Neutrophil (primary cell): ENCODE measurements at regions not wholly inside any gene's neighbourhood (a gene's known extent, or its start where the extent isn't known, plus 50 kb on each side); places are given as distances from the start of the nearest gene placed in this dataset.

ENCODE experiments used
- H3K27ac ChIP-seq: fragments of 200-600 bp; sonication (generic); 2 replicates; pipeline ENCODE4 v1.5.1; 2016; ENCODE audit warnings: mild to moderate bottlenecking, moderate library complexity
- H3K27me3 ChIP-seq: fragments of 200-600 bp; sonication (generic); 2 replicates; pipeline ENCODE4 v1.6.0; 2016; ENCODE audit warnings: mild to moderate bottlenecking
- H3K36me3 ChIP-seq: fragments of 200-600 bp; sonication (generic); 2 replicates; pipeline ENCODE4 v1.5.1; 2017
- H3K4me1 ChIP-seq, 2 experiments: fragments of 200-600 bp in 1 of 2; sonication (generic) in 1 of 2; 1 replicate in 1 of 2; 2 replicates in 1 of 2; pipeline versions ENCODE4 v1.5.1 to v1.6.1; 2013 to 2016; ENCODE audit warnings: low read depth in 1 of 2, low read length in 1 of 2, mild to moderate bottlenecking in 1 of 2, moderate library complexity in 1 of 2; ENCODE audit not compliant: control insufficient read depth in 1 of 2, insufficient read depth in 1 of 2
- H3K4me3 ChIP-seq, 2 experiments: fragments of 200-600 bp in 1 of 2; sonication (generic) in 1 of 2; 1 replicate in 1 of 2; 2 replicates in 1 of 2; pipeline ENCODE4 v1.5.1; 2013 to 2016; ENCODE audit warnings: low read depth in 1 of 2, low read length in 1 of 2, mild to moderate bottlenecking in 1 of 2, moderate library complexity in 1 of 2
- H3K9me3 ChIP-seq: fragments of 200-600 bp; sonication (generic); 2 replicates; pipeline ENCODE4 v1.5.1; 2016
- TF ChIP-seq, protein P1 (sequence below): fragments of 200-600 bp; sonication (generic); IDR thresholded peaks from 2 replicates; pipeline ENCODE4 v1.5.1; 2016; ENCODE audit warnings: antibody characterized with exemption

DNA sequence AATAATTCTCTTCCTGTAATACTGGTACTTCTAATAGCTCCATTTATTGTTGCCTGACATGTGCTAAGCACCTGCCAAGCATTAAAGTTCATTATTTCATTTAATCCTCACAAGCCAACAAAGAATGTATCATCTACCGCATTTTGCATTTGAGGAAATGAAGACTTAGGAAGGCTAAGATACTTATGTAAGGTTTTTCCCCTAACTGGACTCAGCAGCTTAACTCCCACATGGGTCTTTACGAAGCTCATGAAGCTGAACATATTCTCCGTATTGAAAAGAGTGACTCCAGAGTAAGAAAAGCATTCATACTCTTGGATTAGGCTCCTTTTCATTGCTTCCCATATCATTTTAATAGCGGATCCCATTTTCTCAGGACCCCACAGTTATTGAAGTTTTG is 155.7 kb upstream of the TMEM72 start:
- no peaks in the 10 kb centered on the region for H3K4me1 ChIP-seq
- no peaks in the 10 kb centered on the region for H3K9me3 ChIP-seq
- H3K4me3 ChIP-seq = no peak overlapping the region
- no peak overlapping the region for H3K27ac ChIP-seq
- no peaks in the 10 kb centered on the region for H3K27me3 ChIP-seq
- TF ChIP-seq, protein P1, sequence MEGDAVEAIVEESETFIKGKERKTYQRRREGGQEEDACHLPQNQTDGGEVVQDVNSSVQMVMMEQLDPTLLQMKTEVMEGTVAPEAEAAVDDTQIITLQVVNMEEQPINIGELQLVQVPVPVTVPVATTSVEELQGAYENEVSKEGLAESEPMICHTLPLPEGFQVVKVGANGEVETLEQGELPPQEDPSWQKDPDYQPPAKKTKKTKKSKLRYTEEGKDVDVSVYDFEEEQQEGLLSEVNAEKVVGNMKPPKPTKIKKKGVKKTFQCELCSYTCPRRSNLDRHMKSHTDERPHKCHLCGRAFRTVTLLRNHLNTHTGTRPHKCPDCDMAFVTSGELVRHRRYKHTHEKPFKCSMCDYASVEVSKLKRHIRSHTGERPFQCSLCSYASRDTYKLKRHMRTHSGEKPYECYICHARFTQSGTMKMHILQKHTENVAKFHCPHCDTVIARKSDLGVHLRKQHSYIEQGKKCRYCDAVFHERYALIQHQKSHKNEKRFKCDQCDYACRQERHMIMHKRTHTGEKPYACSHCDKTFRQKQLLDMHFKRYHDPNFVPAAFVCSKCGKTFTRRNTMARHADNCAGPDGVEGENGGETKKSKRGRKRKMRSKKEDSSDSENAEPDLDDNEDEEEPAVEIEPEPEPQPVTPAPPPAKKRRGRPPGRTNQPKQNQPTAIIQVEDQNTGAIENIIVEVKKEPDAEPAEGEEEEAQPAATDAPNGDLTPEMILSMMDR = no peak
- H3K36me3 ChIP-seq = no peaks in the 10 kb centered on the region

DNA sequence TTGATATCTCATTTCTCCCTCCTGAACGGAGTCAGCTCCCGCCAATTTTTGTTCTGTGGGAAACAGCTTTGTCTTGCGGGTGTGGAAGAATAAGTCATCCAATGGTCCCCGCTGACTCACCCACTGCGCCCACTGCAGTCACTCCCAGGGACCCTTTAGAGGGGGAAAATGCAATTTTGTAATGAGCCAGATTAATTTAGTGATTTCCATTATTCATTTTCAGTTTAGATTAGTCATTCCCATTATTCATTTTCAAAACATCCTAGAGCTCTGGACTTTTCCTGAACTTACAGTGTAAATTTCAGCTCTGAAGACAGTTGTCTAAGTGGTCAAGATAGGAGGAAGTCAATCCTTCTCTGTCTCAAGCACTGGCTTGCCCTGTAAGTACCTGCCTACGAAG is 154.9 kb upstream of the TMEM72 start:
- no peaks in the 10 kb centered on the region for H3K9me3 ChIP-seq
- H3K4me1 ChIP-seq = no peaks in the 10 kb centered on the region
- H3K36me3 ChIP-seq = no peaks in the 10 kb centered on the region
- no peak overlapping the region for H3K27ac ChIP-seq
- no peaks in the 10 kb centered on the region for H3K27me3 ChIP-seq
- TF ChIP-seq, protein P1 = no peak
- no peak overlapping the region for H3K4me3 ChIP-seq

DNA sequence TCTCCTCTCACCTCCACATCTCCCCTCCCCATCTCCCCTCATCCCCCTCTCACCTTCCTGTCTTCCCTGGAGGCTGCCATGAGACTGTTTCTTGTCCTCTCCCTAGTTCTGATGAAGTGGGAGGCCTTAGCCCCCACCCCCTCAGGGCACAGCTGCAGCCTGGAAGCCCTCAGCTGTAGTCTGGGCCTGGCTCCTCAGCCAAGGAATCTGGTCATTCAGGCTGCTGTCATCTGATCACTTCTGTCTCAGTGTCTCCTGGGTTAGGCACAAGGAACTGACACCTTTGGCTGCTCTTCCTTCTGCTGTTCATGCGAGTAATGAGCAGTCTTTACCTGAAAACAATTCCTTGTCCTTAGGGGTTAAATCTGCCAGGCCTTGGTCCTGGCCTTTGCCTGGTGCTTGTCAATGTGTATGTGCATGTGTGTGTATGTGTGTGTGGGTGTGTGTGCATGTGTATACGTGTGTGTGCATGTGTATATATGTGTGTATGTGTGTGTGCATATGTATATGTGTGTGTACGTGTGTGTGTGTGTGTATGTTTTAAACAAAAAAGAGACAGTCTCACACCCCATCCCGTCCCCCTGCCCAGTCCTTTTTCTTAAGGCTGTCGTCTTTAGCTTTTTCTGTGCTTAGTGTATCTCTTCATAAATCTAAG is 153.5 kb upstream of the TMEM72 start:
- H3K9me3 ChIP-seq = no peaks in the 10 kb centered on the region
- H3K4me3 ChIP-seq = no peak overlapping the region
- TF ChIP-seq, protein P1 = no peak
- no peaks in the 10 kb centered on the region for H3K4me1 ChIP-seq
- H3K36me3 ChIP-seq = no peaks in the 10 kb centered on the region
- no peaks in the 10 kb centered on the region for H3K27me3 ChIP-seq
- no peak overlapping the region for H3K27ac ChIP-seq

DNA sequence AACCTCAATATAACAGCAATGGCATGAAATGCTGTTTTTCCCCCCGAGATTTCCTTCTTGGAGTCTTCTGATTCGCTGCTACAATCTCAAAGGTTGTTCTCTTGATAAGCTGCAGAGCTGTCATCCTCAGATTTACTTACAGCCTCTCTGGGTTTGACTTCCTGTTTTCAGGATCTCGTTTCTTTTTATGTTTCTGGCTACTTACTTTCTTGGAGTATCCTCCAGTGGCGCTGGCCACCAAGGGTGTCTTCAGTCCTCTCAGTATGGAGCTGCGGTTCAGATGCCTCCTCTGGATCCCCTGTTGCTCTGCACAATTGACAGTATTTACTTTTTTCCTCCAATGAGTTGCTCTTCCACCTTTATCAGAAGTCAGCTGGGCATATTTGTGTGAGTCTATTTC is 152.0 kb upstream of the TMEM72 start:
- H3K36me3 ChIP-seq = no peaks in the 10 kb centered on the region
- H3K27ac ChIP-seq = no peak overlapping the region
- TF ChIP-seq, protein P1 = no peak
- H3K27me3 ChIP-seq = no peaks in the 10 kb centered on the region
- H3K4me3 ChIP-seq = no peak overlapping the region
- no peaks in the 10 kb centered on the region for H3K9me3 ChIP-seq
- H3K4me1 ChIP-seq = no peaks in the 10 kb centered on the region

DNA sequence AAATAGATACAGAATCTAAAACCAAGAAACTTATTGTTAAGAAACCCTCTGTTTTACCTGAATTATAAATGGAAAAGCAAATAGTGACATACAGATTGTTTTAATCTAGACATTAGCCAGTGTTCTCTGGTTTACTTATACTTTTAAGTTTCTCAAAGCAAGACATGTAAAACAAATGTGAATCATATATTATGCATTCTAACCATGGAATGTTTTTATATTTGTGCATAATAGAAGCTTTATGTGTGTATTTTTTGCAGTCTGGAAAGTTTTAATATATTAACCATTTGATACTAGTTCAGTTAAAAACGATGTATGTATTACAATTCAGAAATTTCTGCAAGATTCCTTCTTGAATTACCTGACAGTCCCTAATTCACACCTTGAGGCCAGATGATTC is 150.6 kb upstream of the TMEM72 start:
- TF ChIP-seq, protein P1 = no peak
- Histone ChIP-seq H3K27ac (no peak overlapping the region), H3K4me1 (no peaks in the 10 kb centered on the region), H3K27me3 (no peaks in the 10 kb centered on the region), H3K4me3 (no peak overlapping the region), H3K36me3 (no peaks in the 10 kb centered on the region), H3K9me3 (no peaks in the 10 kb centered on the region)
